ENCODE measurements at regions not wholly inside any gene's neighbourhood (a gene's known extent, or its start where the extent isn't known, plus 50 kb on each side); places are given as distances from the start of the nearest gene placed in this dataset.

DNA sequence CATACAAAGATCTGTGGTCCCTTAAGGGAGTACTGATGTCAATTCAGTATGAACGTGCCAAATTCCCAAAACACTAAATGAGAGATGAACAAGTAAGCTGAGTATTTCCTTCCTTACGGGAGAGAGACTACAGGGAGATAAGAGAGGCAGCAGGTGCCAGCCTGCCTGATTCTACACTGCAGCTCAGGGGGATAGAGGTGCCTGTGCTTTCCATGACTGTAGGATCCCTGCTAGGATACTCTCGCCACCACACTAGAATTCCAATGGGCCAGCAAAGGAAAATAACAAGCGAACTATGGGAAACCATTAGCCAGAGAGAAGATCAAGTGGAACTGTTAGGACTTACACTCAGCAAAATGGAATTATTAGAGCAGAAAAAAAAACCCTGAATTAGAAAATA, 198.5 kb upstream of the BTBD3 start:
- no peaks in the 10 kb centered on the region for H3K9me2 ChIP-seq (ENCODE audit: insufficient read depth)
- peaks cover 34% of the 10 kb centered on the region for H3K4me1 ChIP-seq (ENCODE audit: insufficient read depth)
- Mint-ChIP-seq H3K4me3 (peak overlapping the region; percentile 22), H3K36me3 (ENCODE audit: low read depth) (peaks cover 4% of the 10 kb centered on the region; the same call in 1 of the 3 replicates), H3K27ac (peak overlapping the region; percentile 89), H3K4me1 (peaks cover 58% of the 10 kb centered on the region), H3K27me3 (ENCODE audit: insufficient read depth, low read depth, poor library complexity) (peaks cover 3% of the 10 kb centered on the region), H3K9me3 (no peaks in the 10 kb centered on the region)
- H3K27me3 ChIP-seq (ENCODE audit: insufficient read depth) = no peaks in the 10 kb centered on the region
- no peaks in the 10 kb centered on the region for H3F3A ChIP-seq (replicated peaks; ENCODE audit: low read depth)
- peak overlapping the region; percentile 68 for H3K4me2 ChIP-seq
- no peaks in the 10 kb centered on the region for H4K20me1 ChIP-seq (replicated peaks; ENCODE audit: insufficient read depth)
- H3K27ac ChIP-seq (ENCODE audit: low read depth) = peak overlapping the region; percentile 40; the same call in 1 of the 2 replicates
- H3K79me2 ChIP-seq (replicated peaks; ENCODE audit: insufficient read depth) = no peaks in the 10 kb centered on the region
- H3K36me3 ChIP-seq (ENCODE audit: insufficient read depth) = no peaks in the 10 kb centered on the region
- peak overlapping the region; percentile 30 for H3K4me3 ChIP-seq
- TF ChIP-seq EZH2 (IDR thresholded peaks at IDR 0.05; ENCODE audit: low read depth, unreplicated experiment) (no peak), NANOG (IDR thresholded peaks at IDR 0.05; ENCODE audit: borderline replicate concordance) (peak; percentile 41; the same call in 1 of the 2 replicates), ZNF114 (CRISPR knock-in tag; IDR thresholded peaks at IDR 0.05) (peak; percentile 41; the same call in 1 of the 2 replicates), CREB1 (CRISPR knock-in tag; IDR thresholded peaks at IDR 0.05; ENCODE audit: low read depth) (peak; percentile 36; the same call in 1 of the 2 replicates), EZH2phosphoT487 (IDR thresholded peaks at IDR 0.05; ENCODE audit: unreplicated experiment) (no peak), STAT1 (IDR thresholded peaks at IDR 0.05; ENCODE audit: unreplicated experiment) (no peak), JUNB (IDR thresholded peaks at IDR 0.05; ENCODE audit: unreplicated experiment) (no peak)
- TF ChIP-seq, protein P1, sequence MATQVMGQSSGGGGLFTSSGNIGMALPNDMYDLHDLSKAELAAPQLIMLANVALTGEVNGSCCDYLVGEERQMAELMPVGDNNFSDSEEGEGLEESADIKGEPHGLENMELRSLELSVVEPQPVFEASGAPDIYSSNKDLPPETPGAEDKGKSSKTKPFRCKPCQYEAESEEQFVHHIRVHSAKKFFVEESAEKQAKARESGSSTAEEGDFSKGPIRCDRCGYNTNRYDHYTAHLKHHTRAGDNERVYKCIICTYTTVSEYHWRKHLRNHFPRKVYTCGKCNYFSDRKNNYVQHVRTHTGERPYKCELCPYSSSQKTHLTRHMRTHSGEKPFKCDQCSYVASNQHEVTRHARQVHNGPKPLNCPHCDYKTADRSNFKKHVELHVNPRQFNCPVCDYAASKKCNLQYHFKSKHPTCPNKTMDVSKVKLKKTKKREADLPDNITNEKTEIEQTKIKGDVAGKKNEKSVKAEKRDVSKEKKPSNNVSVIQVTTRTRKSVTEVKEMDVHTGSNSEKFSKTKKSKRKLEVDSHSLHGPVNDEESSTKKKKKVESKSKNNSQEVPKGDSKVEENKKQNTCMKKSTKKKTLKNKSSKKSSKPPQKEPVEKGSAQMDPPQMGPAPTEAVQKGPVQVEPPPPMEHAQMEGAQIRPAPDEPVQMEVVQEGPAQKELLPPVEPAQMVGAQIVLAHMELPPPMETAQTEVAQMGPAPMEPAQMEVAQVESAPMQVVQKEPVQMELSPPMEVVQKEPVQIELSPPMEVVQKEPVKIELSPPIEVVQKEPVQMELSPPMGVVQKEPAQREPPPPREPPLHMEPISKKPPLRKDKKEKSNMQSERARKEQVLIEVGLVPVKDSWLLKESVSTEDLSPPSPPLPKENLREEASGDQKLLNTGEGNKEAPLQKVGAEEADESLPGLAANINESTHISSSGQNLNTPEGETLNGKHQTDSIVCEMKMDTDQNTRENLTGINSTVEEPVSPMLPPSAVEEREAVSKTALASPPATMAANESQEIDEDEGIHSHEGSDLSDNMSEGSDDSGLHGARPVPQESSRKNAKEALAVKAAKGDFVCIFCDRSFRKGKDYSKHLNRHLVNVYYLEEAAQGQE (IDR thresholded peaks at IDR 0.05; ENCODE audit: unreplicated experiment) = no peak
- TF ChIP-seq, protein P2, sequence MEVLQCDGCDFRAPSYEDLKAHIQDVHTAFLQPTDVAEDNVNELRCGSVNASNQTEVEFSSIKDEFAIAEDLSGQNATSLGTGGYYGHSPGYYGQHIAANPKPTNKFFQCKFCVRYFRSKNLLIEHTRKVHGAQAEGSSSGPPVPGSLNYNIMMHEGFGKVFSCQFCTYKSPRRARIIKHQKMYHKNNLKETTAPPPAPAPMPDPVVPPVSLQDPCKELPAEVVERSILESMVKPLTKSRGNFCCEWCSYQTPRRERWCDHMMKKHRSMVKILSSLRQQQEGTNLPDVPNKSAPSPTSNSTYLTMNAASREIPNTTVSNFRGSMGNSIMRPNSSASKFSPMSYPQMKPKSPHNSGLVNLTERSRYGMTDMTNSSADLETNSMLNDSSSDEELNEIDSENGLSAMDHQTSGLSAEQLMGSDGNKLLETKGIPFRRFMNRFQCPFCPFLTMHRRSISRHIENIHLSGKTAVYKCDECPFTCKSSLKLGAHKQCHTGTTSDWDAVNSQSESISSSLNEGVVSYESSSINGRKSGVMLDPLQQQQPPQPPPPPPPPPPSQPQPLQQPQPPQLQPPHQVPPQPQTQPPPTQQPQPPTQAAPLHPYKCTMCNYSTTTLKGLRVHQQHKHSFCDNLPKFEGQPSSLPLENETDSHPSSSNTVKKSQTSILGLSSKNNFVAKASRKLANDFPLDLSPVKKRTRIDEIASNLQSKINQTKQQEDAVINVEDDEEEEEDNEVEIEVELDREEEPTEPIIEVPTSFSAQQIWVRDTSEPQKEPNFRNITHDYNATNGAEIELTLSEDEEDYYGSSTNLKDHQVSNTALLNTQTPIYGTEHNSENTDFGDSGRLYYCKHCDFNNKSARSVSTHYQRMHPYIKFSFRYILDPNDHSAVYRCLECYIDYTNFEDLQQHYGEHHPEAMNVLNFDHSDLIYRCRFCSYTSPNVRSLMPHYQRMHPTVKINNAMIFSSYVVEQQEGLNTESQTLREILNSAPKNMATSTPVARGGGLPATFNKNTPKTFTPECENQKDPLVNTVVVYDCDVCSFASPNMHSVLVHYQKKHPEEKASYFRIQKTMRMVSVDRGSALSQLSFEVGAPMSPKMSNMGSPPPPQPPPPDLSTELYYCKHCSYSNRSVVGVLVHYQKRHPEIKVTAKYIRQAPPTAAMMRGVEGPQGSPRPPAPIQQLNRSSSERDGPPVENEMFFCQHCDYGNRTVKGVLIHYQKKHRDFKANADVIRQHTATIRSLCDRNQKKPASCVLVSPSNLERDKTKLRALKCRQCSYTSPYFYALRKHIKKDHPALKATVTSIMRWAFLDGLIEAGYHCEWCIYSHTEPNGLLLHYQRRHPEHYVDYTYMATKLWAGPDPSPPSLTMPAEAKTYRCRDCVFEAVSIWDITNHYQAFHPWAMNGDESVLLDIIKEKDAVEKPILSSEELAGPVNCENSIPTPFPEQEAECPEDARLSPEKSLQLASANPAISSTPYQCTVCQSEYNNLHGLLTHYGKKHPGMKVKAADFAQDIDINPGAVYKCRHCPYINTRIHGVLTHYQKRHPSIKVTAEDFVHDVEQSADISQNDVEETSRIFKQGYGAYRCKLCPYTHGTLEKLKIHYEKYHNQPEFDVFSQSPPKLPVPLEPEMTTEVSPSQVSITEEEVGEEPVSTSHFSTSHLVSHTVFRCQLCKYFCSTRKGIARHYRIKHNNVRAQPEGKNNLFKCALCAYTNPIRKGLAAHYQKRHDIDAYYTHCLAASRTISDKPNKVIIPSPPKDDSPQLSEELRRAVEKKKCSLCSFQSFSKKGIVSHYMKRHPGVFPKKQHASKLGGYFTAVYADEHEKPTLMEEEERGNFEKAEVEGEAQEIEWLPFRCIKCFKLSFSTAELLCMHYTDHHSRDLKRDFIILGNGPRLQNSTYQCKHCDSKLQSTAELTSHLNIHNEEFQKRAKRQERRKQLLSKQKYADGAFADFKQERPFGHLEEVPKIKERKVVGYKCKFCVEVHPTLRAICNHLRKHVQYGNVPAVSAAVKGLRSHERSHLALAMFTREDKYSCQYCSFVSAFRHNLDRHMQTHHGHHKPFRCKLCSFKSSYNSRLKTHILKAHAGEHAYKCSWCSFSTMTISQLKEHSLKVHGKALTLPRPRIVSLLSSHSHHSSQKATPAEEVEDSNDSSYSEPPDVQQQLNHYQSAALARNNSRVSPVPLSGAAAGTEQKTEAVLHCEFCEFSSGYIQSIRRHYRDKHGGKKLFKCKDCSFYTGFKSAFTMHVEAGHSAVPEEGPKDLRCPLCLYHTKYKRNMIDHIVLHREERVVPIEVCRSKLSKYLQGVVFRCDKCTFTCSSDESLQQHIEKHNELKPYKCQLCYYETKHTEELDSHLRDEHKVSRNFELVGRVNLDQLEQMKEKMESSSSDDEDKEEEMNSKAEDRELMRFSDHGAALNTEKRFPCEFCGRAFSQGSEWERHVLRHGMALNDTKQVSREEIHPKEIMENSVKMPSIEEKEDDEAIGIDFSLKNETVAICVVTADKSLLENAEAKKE (CRISPR knock-in tag; IDR thresholded peaks at IDR 0.05) = peak; percentile 85
- TF ChIP-seq, protein P3, sequence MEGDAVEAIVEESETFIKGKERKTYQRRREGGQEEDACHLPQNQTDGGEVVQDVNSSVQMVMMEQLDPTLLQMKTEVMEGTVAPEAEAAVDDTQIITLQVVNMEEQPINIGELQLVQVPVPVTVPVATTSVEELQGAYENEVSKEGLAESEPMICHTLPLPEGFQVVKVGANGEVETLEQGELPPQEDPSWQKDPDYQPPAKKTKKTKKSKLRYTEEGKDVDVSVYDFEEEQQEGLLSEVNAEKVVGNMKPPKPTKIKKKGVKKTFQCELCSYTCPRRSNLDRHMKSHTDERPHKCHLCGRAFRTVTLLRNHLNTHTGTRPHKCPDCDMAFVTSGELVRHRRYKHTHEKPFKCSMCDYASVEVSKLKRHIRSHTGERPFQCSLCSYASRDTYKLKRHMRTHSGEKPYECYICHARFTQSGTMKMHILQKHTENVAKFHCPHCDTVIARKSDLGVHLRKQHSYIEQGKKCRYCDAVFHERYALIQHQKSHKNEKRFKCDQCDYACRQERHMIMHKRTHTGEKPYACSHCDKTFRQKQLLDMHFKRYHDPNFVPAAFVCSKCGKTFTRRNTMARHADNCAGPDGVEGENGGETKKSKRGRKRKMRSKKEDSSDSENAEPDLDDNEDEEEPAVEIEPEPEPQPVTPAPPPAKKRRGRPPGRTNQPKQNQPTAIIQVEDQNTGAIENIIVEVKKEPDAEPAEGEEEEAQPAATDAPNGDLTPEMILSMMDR (conservative IDR thresholded peaks at IDR 0.05; ENCODE audit: low read depth in 2 of 2) = no peak
- H2AFZ ChIP-seq = no peak overlapping the region
- DNase-seq (ENCODE audit: low spot score) = peak; percentile 63
- ATAC-seq = peak; percentile 98

All from GM23338 (cell line).